ENCODE measurements at regions not wholly inside any gene's neighbourhood (a gene's known extent, or its start where the extent isn't known, plus 50 kb on each side); places are given as distances from the start of the nearest gene placed in this dataset.

DNA sequence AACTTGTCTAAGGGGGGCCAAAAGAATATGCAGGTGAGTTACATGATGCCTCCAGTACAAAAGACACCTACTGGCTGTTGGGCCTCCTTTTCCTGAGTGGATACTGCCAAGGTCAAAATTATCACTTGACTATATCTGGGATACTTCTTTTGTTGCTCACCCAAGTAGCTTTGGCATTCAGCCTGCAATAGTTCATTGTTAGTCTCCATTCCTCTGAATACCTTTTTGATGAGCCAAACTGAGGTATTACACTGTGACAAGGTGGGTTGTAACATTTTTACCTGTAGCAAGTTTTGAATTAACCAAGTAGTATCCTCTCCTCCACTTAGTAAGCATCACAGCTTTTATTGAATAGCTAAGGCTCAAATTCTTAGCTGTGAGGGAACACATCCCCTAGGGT, 408.0 kb downstream of the LRRIQ3 start:
- TF ChIP-seq, protein P1, sequence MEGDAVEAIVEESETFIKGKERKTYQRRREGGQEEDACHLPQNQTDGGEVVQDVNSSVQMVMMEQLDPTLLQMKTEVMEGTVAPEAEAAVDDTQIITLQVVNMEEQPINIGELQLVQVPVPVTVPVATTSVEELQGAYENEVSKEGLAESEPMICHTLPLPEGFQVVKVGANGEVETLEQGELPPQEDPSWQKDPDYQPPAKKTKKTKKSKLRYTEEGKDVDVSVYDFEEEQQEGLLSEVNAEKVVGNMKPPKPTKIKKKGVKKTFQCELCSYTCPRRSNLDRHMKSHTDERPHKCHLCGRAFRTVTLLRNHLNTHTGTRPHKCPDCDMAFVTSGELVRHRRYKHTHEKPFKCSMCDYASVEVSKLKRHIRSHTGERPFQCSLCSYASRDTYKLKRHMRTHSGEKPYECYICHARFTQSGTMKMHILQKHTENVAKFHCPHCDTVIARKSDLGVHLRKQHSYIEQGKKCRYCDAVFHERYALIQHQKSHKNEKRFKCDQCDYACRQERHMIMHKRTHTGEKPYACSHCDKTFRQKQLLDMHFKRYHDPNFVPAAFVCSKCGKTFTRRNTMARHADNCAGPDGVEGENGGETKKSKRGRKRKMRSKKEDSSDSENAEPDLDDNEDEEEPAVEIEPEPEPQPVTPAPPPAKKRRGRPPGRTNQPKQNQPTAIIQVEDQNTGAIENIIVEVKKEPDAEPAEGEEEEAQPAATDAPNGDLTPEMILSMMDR (IDR thresholded peaks at IDR 0.05) = no peak
- no peak for TF ChIP-seq POLR2A (IDR thresholded peaks at IDR 0.05)

Measured in body of pancreas (tissue), 4 donors.